NCI-H526 (cell line): ENCODE measurements at regions not wholly inside any gene's neighbourhood (a gene's known extent, or its start where the extent isn't known, plus 50 kb on each side); places are given as distances from the start of the nearest gene placed in this dataset.

Experiments
- DNase-seq, 2 experiments: peaks; one replicate each; lab custom pipeline; 2025; lab: John Stamatoyannopoulos, UW

GRCh38 chr11:134686460-134687061 is 274.5 kb upstream of the B3GAT1 start:
- no peak for DNase-seq

- DNase-seq = peak; percentile 92 to 94
Observed at GRCh38 chr11:134685793-134686380, 273.8 kb upstream of the B3GAT1 start.

GRCh38 chr11:134684576-134684975 is 272.5 kb upstream of the B3GAT1 start:
- no peak for DNase-seq

- DNase-seq = no peak
Observed at GRCh38 chr11:134683860-134684259, 271.8 kb upstream of the B3GAT1 start.

GRCh38 chr11:134682577-134682976 is 270.5 kb upstream of the B3GAT1 start:
- DNase-seq = no peak

- DNase-seq = no peak
Observed at GRCh38 chr11:134679592-134679991, 267.6 kb upstream of the B3GAT1 start.

- no peak for DNase-seq
Observed at GRCh38 chr11:134678744-134679143, 266.7 kb upstream of the B3GAT1 start.

- no peak for DNase-seq
Observed at GRCh38 chr11:134677891-134678551, 266.0 kb upstream of the B3GAT1 start.

GRCh38 chr11:134677397-134677822 is 265.4 kb upstream of the B3GAT1 start:
- no peak for DNase-seq

GRCh38 chr11:134676516-134677287 is 264.7 kb upstream of the B3GAT1 start:
- no peak for DNase-seq

- no peak for DNase-seq
Observed at GRCh38 chr11:134675983-134676382, 263.9 kb upstream of the B3GAT1 start.

- no peak for DNase-seq
Observed at GRCh38 chr11:134674974-134675373, 262.9 kb upstream of the B3GAT1 start.

- DNase-seq = no peak
Observed at GRCh38 chr11:134670961-134671370, 258.9 kb upstream of the B3GAT1 start.

- DNase-seq = no peak
Observed at GRCh38 chr11:134670247-134670782, 258.3 kb upstream of the B3GAT1 start.

- no peak for DNase-seq
Observed at GRCh38 chr11:134669796-134670195, 257.8 kb upstream of the B3GAT1 start.

GRCh38 chr11:134668796-134669195 is 256.8 kb upstream of the B3GAT1 start:
- DNase-seq = no peak

GRCh38 chr11:134668076-134668475 is 256.0 kb upstream of the B3GAT1 start:
- DNase-seq = no peak

GRCh38 chr11:134667505-134667904 is 255.5 kb upstream of the B3GAT1 start:
- no peak for DNase-seq

- DNase-seq = no peak
Observed at GRCh38 chr11:134667175-134667500, 255.1 kb upstream of the B3GAT1 start.

- no peak for DNase-seq
Observed at GRCh38 chr11:134666273-134667174, 254.5 kb upstream of the B3GAT1 start.

GRCh38 chr11:134665571-134666270 is 253.7 kb upstream of the B3GAT1 start:
- no peak for DNase-seq
